ENCODE measurements at regions not wholly inside any gene's neighbourhood (a gene's known extent, or its start where the extent isn't known, plus 50 kb on each side); places are given as distances from the start of the nearest gene placed in this dataset.
"Not testable (repeated sequence)": the region's sequence is repeated elsewhere in the genome, so short reads cannot be mapped to it uniquely, and the experiment has no call there.

DNA sequence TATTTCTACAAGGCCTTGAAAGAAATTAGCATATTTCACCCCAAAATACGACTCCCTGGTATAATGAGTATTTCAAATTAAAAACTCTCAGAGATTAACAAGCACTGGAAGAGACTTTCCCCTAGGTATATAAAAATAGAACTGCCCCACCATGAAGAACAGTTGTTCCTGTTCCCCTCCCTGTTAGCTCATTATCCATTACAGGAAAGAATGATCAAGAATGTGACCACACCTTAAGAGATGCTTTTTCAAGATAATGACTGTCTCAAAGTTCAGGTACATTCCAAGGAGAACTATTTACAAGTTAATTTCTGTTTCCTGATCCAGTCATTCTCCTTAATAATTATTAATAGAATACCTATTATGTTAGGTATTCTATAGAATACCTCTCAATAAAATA is 1220.6 kb upstream of the CDH2 start:
- Mint-ChIP-seq H3K36me3 (ENCODE audit: low read depth) (no peaks in the 10 kb centered on the region), H3K4me1 (ENCODE audit: low read depth) (no peaks in the 10 kb centered on the region), H3K27me3 (ENCODE audit: low read depth) (no peaks in the 10 kb centered on the region), H3K9me3 (peaks cover 14% of the 10 kb centered on the region), H3K27ac (no peak overlapping the region), H3K4me3 (no peak overlapping the region)
- DNase-seq, result no peak
- CTCF ChIA-PET, result no interaction called here
- intact Hi-C loops (cut with micrococcal nuclease), result no loop called here

DNA sequence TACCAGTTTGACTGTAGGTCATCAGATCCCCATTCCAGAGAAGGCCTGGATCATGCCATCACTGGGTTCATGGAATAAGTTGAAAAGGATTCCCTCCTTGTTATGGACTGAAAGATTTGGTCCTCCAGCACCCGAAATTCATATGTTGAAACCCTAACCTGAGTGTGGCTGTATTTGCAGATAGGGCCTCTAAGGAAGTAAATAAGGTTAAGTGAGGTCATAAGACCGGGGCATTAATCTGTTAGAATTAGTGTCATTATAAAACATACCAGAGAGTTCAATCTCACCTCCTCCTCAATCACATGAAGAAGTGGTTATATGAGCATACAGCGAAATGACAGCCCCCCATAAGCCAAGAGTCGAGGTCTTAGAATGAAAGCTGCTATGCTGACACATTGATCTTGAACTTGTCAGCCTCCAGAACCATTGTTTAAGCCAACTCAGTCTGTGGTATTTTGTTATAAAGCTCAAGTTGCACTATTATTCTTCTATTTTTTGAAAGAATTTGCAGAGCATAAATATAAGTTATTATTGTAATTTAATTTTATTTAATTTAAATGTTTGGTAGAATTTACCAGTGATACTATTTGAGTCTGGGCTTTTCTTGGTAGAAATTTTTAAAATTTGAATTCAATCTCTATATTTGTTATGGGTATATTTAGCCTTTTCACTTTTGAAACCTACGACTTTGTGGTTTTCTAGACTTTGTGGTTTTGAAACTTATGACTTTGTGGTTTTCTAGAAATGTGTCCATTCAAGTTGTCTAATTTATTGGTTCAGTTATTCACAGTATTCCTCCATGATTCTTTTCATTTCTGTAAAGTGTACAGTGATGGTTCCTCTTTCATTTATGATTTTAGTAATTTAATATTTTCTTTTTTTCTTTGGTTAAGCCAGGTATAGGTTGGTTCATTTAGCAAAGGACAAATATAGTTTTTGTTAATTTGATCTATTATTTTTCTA is 1206.7 kb upstream of the CDH2 start:
- peaks cover 3% of the 10 kb centered on the region for H3K9me3 Mint-ChIP-seq
- CTCF ChIA-PET, result no interaction called here
- no peak for DNase-seq
- H3K27ac Mint-ChIP-seq, result no peak overlapping the region
- H3K27me3 Mint-ChIP-seq (ENCODE audit: low read depth), result no peaks in the 10 kb centered on the region
- intact Hi-C loops (cut with micrococcal nuclease), result no loop called here
- H3K4me3 Mint-ChIP-seq, result no peak overlapping the region
- no peaks in the 10 kb centered on the region for H3K36me3 Mint-ChIP-seq (ENCODE audit: low read depth)
- no peaks in the 10 kb centered on the region for H3K4me1 Mint-ChIP-seq (ENCODE audit: low read depth)

GRCh38 chr18:29378651-29379136 is 1201.8 kb upstream of the CDH2 start:
- H3K4me3 Mint-ChIP-seq, result no peak overlapping the region
- CTCF ChIA-PET, result interaction anchor here (0.6 kb wide), 1 partner anchor 1047 kb away, joined by 3 read pairs; no protein-coding TSS in a partner anchor
- peaks cover 10% of the 10 kb centered on the region for H3K9me3 Mint-ChIP-seq
- H3K27me3 Mint-ChIP-seq (ENCODE audit: low read depth), result no peaks in the 10 kb centered on the region
- no peaks in the 10 kb centered on the region for H3K4me1 Mint-ChIP-seq (ENCODE audit: low read depth)
- intact Hi-C loops (cut with micrococcal nuclease), result no loop called here
- no peak for DNase-seq
- H3K36me3 Mint-ChIP-seq (ENCODE audit: low read depth), result no peaks in the 10 kb centered on the region
- no peak overlapping the region for H3K27ac Mint-ChIP-seq

DNA sequence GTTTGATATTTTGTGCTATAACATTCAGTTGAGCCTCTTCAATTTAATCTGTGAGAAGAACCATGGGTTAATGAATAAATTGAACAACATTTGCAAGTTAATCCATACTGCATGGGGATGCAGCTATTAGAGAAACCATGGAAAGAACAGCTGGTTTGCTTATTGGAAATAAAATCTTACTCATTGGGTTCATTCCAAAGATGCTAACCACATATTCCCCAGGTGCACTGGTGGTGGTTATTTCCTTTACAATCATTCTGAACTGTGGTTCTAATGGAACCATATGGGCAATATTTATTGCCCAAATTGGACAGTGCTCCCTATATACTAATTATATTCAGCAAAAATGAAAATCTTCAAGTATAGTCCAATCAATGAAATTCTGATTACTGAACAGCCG is 1200.4 kb upstream of the CDH2 start:
- no peak overlapping the region for H3K4me3 Mint-ChIP-seq
- intact Hi-C loops (cut with micrococcal nuclease), result no loop called here
- H3K9me3 Mint-ChIP-seq, result peaks cover 15% of the 10 kb centered on the region
- DNase-seq, result no peak
- CTCF ChIA-PET, result no interaction called here
- no peaks in the 10 kb centered on the region for H3K36me3 Mint-ChIP-seq (ENCODE audit: low read depth)
- no peaks in the 10 kb centered on the region for H3K27me3 Mint-ChIP-seq (ENCODE audit: low read depth)
- H3K4me1 Mint-ChIP-seq (ENCODE audit: low read depth), result no peaks in the 10 kb centered on the region
- no peak overlapping the region for H3K27ac Mint-ChIP-seq

- DNase-seq, result no peak
- Mint-ChIP-seq H3K4me1 (ENCODE audit: low read depth) (no peaks in the 10 kb centered on the region), H3K9me3 (peaks cover 15% of the 10 kb centered on the region), H3K27me3 (ENCODE audit: low read depth) (no peaks in the 10 kb centered on the region), H3K4me3 (no peak overlapping the region), H3K36me3 (ENCODE audit: low read depth) (no peaks in the 10 kb centered on the region), H3K27ac (no peak overlapping the region)
- CTCF ChIA-PET, result no interaction called here
- intact Hi-C loops (cut with micrococcal nuclease), result no loop called here
Observed at GRCh38 chr18:29373000-29373399, 1196.1 kb upstream of the CDH2 start.

DNA sequence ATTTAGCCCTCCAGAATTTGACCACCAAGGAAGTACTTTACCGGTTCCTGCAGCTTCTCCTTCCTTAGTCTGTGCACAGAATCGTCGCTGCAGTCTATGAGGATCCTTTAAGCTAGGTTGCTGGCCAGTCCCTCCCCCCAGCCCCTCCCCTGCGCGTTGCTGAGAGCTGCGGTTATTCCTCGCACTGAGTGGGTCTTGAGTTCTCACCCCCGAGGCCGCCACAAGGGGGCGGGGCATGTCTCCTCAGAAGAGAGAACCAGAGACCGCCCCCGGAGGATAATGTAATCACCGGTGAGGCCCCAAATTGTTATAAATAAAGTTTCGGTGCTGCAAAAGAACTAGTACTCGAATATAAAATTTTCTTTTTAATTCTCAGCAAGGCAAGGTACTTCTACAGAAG is 1184.9 kb upstream of the CDH2 start:
- no peaks in the 10 kb centered on the region for H3K27me3 Mint-ChIP-seq (ENCODE audit: low read depth)
- no peaks in the 10 kb centered on the region for H3K36me3 Mint-ChIP-seq (ENCODE audit: low read depth)
- no peak for DNase-seq
- CTCF ChIA-PET, result no interaction called here
- H3K27ac Mint-ChIP-seq, result no peak overlapping the region
- H3K4me1 Mint-ChIP-seq (ENCODE audit: low read depth), result no peaks in the 10 kb centered on the region
- intact Hi-C loops (cut with micrococcal nuclease), result no loop called here
- H3K4me3 Mint-ChIP-seq, result no peak overlapping the region
- peaks cover 14% of the 10 kb centered on the region for H3K9me3 Mint-ChIP-seq

DNA sequence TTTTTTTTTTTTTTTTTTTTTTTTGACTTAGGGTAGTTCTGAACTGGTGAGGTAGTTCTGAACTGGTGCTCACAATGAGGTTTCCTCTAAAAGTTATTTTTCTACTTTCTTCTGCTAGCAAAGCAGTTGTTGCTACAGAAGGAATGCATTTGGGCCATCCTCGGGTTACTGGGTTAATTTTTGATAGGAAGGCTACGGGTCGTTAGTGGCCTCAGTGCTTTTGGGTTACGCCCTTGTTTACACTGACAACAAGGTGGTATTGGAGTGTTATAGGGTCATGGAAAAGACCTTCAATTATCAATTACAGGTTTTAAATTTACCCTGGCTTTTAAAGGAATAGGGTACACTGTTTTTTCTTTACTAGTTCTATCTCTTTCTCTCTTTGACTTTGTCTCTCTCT is 1183.7 kb upstream of the CDH2 start:
- intact Hi-C loops (cut with micrococcal nuclease); H3K4me3 Mint-ChIP-seq; H3K27me3 Mint-ChIP-seq (ENCODE audit: low read depth); H3K4me1 Mint-ChIP-seq (ENCODE audit: low read depth); H3K27ac Mint-ChIP-seq; DNase-seq; H3K36me3 Mint-ChIP-seq (ENCODE audit: low read depth): not testable (repeated sequence)
- peaks cover 21% of the 10 kb centered on the region for H3K9me3 Mint-ChIP-seq
- CTCF ChIA-PET, result interaction anchor here (0.7 kb wide), 1 partner anchor 52 kb away, joined by 4 read pairs; no protein-coding TSS in a partner anchor

GRCh38 chr18:29359222-29359621 is 1182.3 kb upstream of the CDH2 start:
- CTCF ChIA-PET; H3K4me3 Mint-ChIP-seq; DNase-seq; H3K27ac Mint-ChIP-seq; intact Hi-C loops (cut with micrococcal nuclease); H3K27me3 Mint-ChIP-seq (ENCODE audit: low read depth); H3K4me1 Mint-ChIP-seq (ENCODE audit: low read depth); H3K36me3 Mint-ChIP-seq (ENCODE audit: low read depth): not testable (repeated sequence)
- H3K9me3 Mint-ChIP-seq, result peaks cover 23% of the 10 kb centered on the region

GRCh38 chr18:29351171-29351570 is 1174.2 kb upstream of the CDH2 start:
- Mint-ChIP-seq H3K27me3 (ENCODE audit: low read depth) (no peaks in the 10 kb centered on the region), H3K36me3 (ENCODE audit: low read depth) (no peaks in the 10 kb centered on the region), H3K4me1 (ENCODE audit: low read depth) (no peaks in the 10 kb centered on the region), H3K9me3 (peaks cover 10% of the 10 kb centered on the region), H3K27ac (no peak overlapping the region), H3K4me3 (no peak overlapping the region)
- CTCF ChIA-PET, result no interaction called here
- intact Hi-C loops (cut with micrococcal nuclease), result no loop called here
- no peak for DNase-seq

DNA sequence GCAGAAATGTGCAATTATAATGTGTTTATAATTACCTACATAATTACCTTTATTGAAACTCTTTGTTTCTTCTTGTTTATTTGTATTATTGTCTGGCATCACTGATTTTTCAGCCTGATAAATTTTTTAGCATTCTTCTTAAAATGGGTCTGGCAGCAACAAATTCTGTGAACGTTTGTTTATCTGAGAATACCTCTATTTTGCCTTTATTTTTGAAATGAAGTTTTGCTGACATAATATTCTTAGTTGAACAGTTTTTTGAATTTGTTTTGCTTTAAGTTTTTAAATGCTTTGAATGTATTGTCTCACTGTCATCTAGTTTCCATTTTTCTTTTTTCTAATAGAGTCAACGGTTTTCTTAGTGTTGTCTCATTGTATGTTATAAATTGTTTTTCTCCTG is 1152.0 kb upstream of the CDH2 start:
- no peak overlapping the region for H3K4me3 Mint-ChIP-seq
- intact Hi-C loops (cut with micrococcal nuclease), result no loop called here
- CTCF ChIA-PET, result no interaction called here
- H3K27ac Mint-ChIP-seq, result no peak overlapping the region
- H3K27me3 Mint-ChIP-seq (ENCODE audit: low read depth), result no peaks in the 10 kb centered on the region
- H3K4me1 Mint-ChIP-seq (ENCODE audit: low read depth), result no peaks in the 10 kb centered on the region
- H3K9me3 Mint-ChIP-seq, result peaks cover 16% of the 10 kb centered on the region
- no peak for DNase-seq
- no peaks in the 10 kb centered on the region for H3K36me3 Mint-ChIP-seq (ENCODE audit: low read depth)

- no peak overlapping the region for H3K27ac Mint-ChIP-seq
- CTCF ChIA-PET, result no interaction called here
Observed at GRCh38 chr18:29326214-29326613, 1149.3 kb upstream of the CDH2 start.

GRCh38 chr18:29321561-29321960 is 1144.6 kb upstream of the CDH2 start:
- Mint-ChIP-seq H3K4me1 (ENCODE audit: low read depth) (no peaks in the 10 kb centered on the region), H3K36me3 (ENCODE audit: low read depth) (no peaks in the 10 kb centered on the region), H3K4me3 (no peak overlapping the region), H3K27me3 (ENCODE audit: low read depth) (no peaks in the 10 kb centered on the region), H3K27ac (no peak overlapping the region), H3K9me3 (peaks cover 10% of the 10 kb centered on the region)
- CTCF ChIA-PET, result no interaction called here
- no peak for DNase-seq
- intact Hi-C loops (cut with micrococcal nuclease), result no loop called here

More at GRCh38 chr18:29326214-29326613, 1149.3 kb upstream of the CDH2 start:
- DNase-seq, result no peak
- peaks cover 15% of the 10 kb centered on the region for H3K9me3 Mint-ChIP-seq
- no peaks in the 10 kb centered on the region for H3K4me1 Mint-ChIP-seq (ENCODE audit: low read depth)
- intact Hi-C loops (cut with micrococcal nuclease), result no loop called here
- H3K36me3 Mint-ChIP-seq (ENCODE audit: low read depth), result no peaks in the 10 kb centered on the region
- H3K27me3 Mint-ChIP-seq (ENCODE audit: low read depth), result no peaks in the 10 kb centered on the region
- H3K4me3 Mint-ChIP-seq, result no peak overlapping the region

DNA sequence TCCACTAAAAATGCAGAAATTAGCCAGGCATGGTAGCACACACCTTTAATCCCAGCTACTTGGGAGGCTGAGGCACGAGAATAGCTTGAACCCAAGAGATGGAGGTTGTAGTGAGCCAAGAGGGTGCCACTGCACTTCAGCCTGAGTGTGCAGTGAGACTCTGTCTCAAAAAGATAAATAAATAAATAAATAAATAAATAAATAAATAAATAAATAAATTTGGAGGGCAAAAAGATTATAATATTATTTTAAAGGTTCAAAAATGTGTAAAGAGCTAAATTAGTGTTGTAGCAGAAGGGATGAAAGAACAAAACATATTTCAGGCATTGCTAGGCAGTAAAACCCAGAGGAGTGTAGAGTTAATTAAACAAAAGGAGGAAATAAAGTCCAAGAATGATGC is 1136.4 kb upstream of the CDH2 start:
- no peaks in the 10 kb centered on the region for H3K36me3 Mint-ChIP-seq (ENCODE audit: low read depth)
- no peaks in the 10 kb centered on the region for H3K4me1 Mint-ChIP-seq (ENCODE audit: low read depth)
- H3K9me3 Mint-ChIP-seq, result peaks cover 9% of the 10 kb centered on the region
- no peak overlapping the region for H3K27ac Mint-ChIP-seq
- no peaks in the 10 kb centered on the region for H3K27me3 Mint-ChIP-seq (ENCODE audit: low read depth)
- CTCF ChIA-PET, result no interaction called here
- no peak for DNase-seq
- no peak overlapping the region for H3K4me3 Mint-ChIP-seq
- intact Hi-C loops (cut with micrococcal nuclease), result no loop called here

All from activated naive CD4-positive, alpha-beta T cell treated with anti-CD3 and anti-CD28 coated beads for 36 hours (primary cell).